ENCODE measurements at regions not wholly inside any gene's neighbourhood (a gene's known extent, or its start where the extent isn't known, plus 50 kb on each side); places are given as distances from the start of the nearest gene placed in this dataset.

- in situ Hi-C loops (cut with HindIII; ENCODE audit: low sequenced_read_pairs) = no loop called here
These were observed 402.3 kb upstream of the USP24 start for GRCh38 chr1:55617288-55617982.

- in situ Hi-C loops (cut with HindIII; ENCODE audit: low sequenced_read_pairs) = no loop called here
These were observed 397.8 kb upstream of the USP24 start for GRCh38 chr1:55612988-55613387.

- in situ Hi-C loops (cut with HindIII; ENCODE audit: low sequenced_read_pairs) = no loop called here
These were observed 396.0 kb upstream of the USP24 start for GRCh38 chr1:55611123-55611522.

GRCh38 chr1:55610203-55610602 is 395.0 kb upstream of the USP24 start:
- in situ Hi-C loops (cut with HindIII; ENCODE audit: low sequenced_read_pairs) = no loop called here

- in situ Hi-C loops (cut with HindIII; ENCODE audit: low sequenced_read_pairs) = no loop called here
These were observed 394.5 kb upstream of the USP24 start for GRCh38 chr1:55609630-55610029.

GRCh38 chr1:55605155-55605554 is 390.0 kb upstream of the USP24 start:
- in situ Hi-C loops (cut with HindIII; ENCODE audit: low sequenced_read_pairs) = no loop called here

GRCh38 chr1:55604749-55605148 is 389.6 kb upstream of the USP24 start:
- in situ Hi-C loops (cut with HindIII; ENCODE audit: low sequenced_read_pairs) = no loop called here

- in situ Hi-C loops (cut with HindIII; ENCODE audit: low sequenced_read_pairs) = no loop called here
These were observed 389.0 kb upstream of the USP24 start for GRCh38 chr1:55604179-55604578.

GRCh38 chr1:55600242-55600641 is 385.1 kb upstream of the USP24 start:
- in situ Hi-C loops (cut with HindIII; ENCODE audit: low sequenced_read_pairs) = no loop called here

GRCh38 chr1:55597910-55598309 is 382.7 kb upstream of the USP24 start:
- in situ Hi-C loops (cut with HindIII; ENCODE audit: low sequenced_read_pairs) = no loop called here

- in situ Hi-C loops (cut with HindIII; ENCODE audit: low sequenced_read_pairs) = no loop called here
These were observed 379.5 kb upstream of the USP24 start for GRCh38 chr1:55594701-55595100.

- in situ Hi-C loops (cut with HindIII; ENCODE audit: low sequenced_read_pairs) = no loop called here
These were observed 378.1 kb upstream of the USP24 start for GRCh38 chr1:55593298-55593697.

GRCh38 chr1:55592122-55592521 is 377.0 kb upstream of the USP24 start:
- in situ Hi-C loops (cut with HindIII; ENCODE audit: low sequenced_read_pairs) = no loop called here

GRCh38 chr1:55589671-55590297 is 374.6 kb upstream of the USP24 start:
- in situ Hi-C loops (cut with HindIII; ENCODE audit: low sequenced_read_pairs) = loop anchor here (5.0 kb wide), 1 partner anchor 33 kb away; no protein-coding TSS in a partner anchor

GRCh38 chr1:55588309-55588708 is 373.1 kb upstream of the USP24 start:
- in situ Hi-C loops (cut with HindIII; ENCODE audit: low sequenced_read_pairs) = loop anchor here (5.0 kb wide), 1 partner anchor 34 kb away; no protein-coding TSS in a partner anchor

- in situ Hi-C loops (cut with HindIII; ENCODE audit: low sequenced_read_pairs) = loop anchor here (5.0 kb wide), 1 partner anchor 36 kb away; no protein-coding TSS in a partner anchor
These were observed 371.6 kb upstream of the USP24 start for GRCh38 chr1:55586771-55587170.

- in situ Hi-C loops (cut with HindIII; ENCODE audit: low sequenced_read_pairs) = loop anchor here (5.0 kb wide), 1 partner anchor 37 kb away; no protein-coding TSS in a partner anchor
These were observed 370.2 kb upstream of the USP24 start for GRCh38 chr1:55585402-55585792.

GRCh38 chr1:55584526-55585401 is 369.6 kb upstream of the USP24 start:
- in situ Hi-C loops (cut with HindIII; ENCODE audit: low sequenced_read_pairs) = loop anchor here (5.0 kb wide), 1 partner anchor 38 kb away; no protein-coding TSS in a partner anchor

GRCh38 chr1:55582084-55582483 is 366.9 kb upstream of the USP24 start:
- in situ Hi-C loops (cut with HindIII; ENCODE audit: low sequenced_read_pairs) = no loop called here

- in situ Hi-C loops (cut with HindIII; ENCODE audit: low sequenced_read_pairs) = no loop called here
These were observed 365.7 kb upstream of the USP24 start for GRCh38 chr1:55580845-55581332.

GRCh38 chr1:55579332-55580001 is 364.3 kb upstream of the USP24 start:
- in situ Hi-C loops (cut with HindIII; ENCODE audit: low sequenced_read_pairs) = no loop called here

All from DLD1 (cell line).